Fibroblast of the aortic adventitia (primary cell): ENCODE measurements at regions not wholly inside any gene's neighbourhood (a gene's known extent, or its start where the extent isn't known, plus 50 kb on each side); places are given as distances from the start of the nearest gene placed in this dataset.

Experiments
- DNase-seq: peaks from one replicate; pipeline ENCODE4 v3.0.0-alpha.2; 2010; ENCODE audit warnings: low read depth
- H3K4me3 ChIP-seq: 2 replicates; pipeline ENCODE4 v1.5.1; 2011; ENCODE audit warnings: low read depth, mild to moderate bottlenecking, control low read depth, low read length, moderate library complexity
- CTCF ChIP-seq: IDR thresholded peaks from 2 replicates; pipeline ENCODE4 v1.5.1; 2011; ENCODE audit warnings: mild to moderate bottlenecking, low read length, control low read depth, inconsistent platforms; ENCODE audit not compliant: insufficient read depth

GRCh38 chr5:25764733-25765132 is 1120.0 kb upstream of the CDH10 start:
- no peak overlapping the region for H3K4me3 ChIP-seq
- DNase-seq, result no peak
- no peak for TF ChIP-seq CTCF

- TF ChIP-seq CTCF, result no peak
- H3K4me3 ChIP-seq, result no peak overlapping the region
- DNase-seq, result no peak
Observed at GRCh38 chr5:25763781-25764180, 1119.0 kb upstream of the CDH10 start.

GRCh38 chr5:25754895-25755294 is 1110.1 kb upstream of the CDH10 start:
- DNase-seq, result no peak
- TF ChIP-seq CTCF, result no peak
- no peak overlapping the region for H3K4me3 ChIP-seq

GRCh38 chr5:25744908-25745307 is 1100.1 kb upstream of the CDH10 start:
- no peak for TF ChIP-seq CTCF
- no peak overlapping the region for H3K4me3 ChIP-seq
- no peak for DNase-seq

GRCh38 chr5:25716680-25717079 is 1071.9 kb upstream of the CDH10 start:
- DNase-seq, result no peak
- no peak overlapping the region for H3K4me3 ChIP-seq
- no peak for TF ChIP-seq CTCF

GRCh38 chr5:25713259-25713658 is 1068.5 kb upstream of the CDH10 start:
- DNase-seq, result no peak
- TF ChIP-seq CTCF, result no peak
- H3K4me3 ChIP-seq, result no peak overlapping the region

- DNase-seq, result no peak
- TF ChIP-seq CTCF, result no peak
Observed at GRCh38 chr5:25707093-25707492, 1062.3 kb upstream of the CDH10 start.

More at GRCh38 chr5:25707093-25707492, 1062.3 kb upstream of the CDH10 start:
- H3K4me3 ChIP-seq, result no peak overlapping the region
